ENCODE measurements at regions not wholly inside any gene's neighbourhood (a gene's known extent, or its start where the extent isn't known, plus 50 kb on each side); places are given as distances from the start of the nearest gene placed in this dataset.

DNA sequence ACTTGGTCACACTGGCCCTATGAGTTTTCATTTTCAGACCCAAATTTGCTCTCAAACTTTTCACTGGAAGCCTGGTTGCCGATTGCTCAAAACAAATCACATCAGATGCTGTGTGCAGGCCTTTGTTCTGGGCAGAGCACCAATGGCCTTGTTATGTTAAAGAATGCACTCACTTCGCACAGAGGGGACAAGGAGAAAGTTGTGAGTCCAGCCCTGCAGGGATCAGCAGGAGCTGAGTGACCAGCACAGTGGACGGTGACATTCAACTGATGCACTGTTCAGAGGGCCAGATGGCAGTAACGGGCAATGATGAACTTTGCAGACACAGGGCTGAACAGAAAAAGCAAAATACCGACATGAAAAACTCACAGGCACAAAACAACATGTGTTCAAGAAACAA lies 86.1 kb downstream of the BARX1 start:
- no peak for TF ChIP-seq TARDBP (IDR thresholded peaks at IDR 0.05)
- no peak for TF ChIP-seq FOXA1 (IDR thresholded peaks at IDR 0.05)
- no peak for TF ChIP-seq NFRKB (IDR thresholded peaks at IDR 0.05)
- TF ChIP-seq FOXM1 (IDR thresholded peaks at IDR 0.05; ENCODE audit: borderline replicate concordance) = no peak
- TF ChIP-seq SUZ12 (IDR thresholded peaks at IDR 0.05) = no peak
- no peak for TF ChIP-seq ELF4 (IDR thresholded peaks at IDR 0.05)
- TF ChIP-seq SP1 (IDR thresholded peaks at IDR 0.05) = no peak
- TF ChIP-seq HDGF (IDR thresholded peaks at IDR 0.05; ENCODE audit: borderline replicate concordance) = no peak
- no peak for TF ChIP-seq FOXK2 (IDR thresholded peaks at IDR 0.05)
- no peak for TF ChIP-seq BHLHE40 (IDR thresholded peaks at IDR 0.05; ENCODE audit: borderline replicate concordance)
- TF ChIP-seq, protein P1, sequence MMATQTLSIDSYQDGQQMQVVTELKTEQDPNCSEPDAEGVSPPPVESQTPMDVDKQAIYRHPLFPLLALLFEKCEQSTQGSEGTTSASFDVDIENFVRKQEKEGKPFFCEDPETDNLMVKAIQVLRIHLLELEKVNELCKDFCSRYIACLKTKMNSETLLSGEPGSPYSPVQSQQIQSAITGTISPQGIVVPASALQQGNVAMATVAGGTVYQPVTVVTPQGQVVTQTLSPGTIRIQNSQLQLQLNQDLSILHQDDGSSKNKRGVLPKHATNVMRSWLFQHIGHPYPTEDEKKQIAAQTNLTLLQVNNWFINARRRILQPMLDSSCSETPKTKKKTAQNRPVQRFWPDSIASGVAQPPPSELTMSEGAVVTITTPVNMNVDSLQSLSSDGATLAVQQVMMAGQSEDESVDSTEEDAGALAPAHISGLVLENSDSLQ (IDR thresholded peaks at IDR 0.05) = no peak
- no peak for TF ChIP-seq ZNF384 (IDR thresholded peaks at IDR 0.05)

All from HEK293T (cell line).